ENCODE measurements at regions not wholly inside any gene's neighbourhood (a gene's known extent, or its start where the extent isn't known, plus 50 kb on each side); places are given as distances from the start of the nearest gene placed in this dataset.

- Histone ChIP-seq H3K9me3 (ENCODE audit: control insufficient read depth, low read length) (no peaks in the 10 kb centered on the region), H3K27ac (ENCODE audit: insufficient read depth, low read length, poor library complexity, severe bottlenecking) (no peak overlapping the region), H3K4me3 (ENCODE audit: insufficient read depth, low read depth, low read length, poor library complexity, severe bottlenecking) (no peak overlapping the region), H3K4me1 (ENCODE audit: control insufficient read depth, insufficient read depth, low read length, poor library complexity, severe bottlenecking) (no peaks in the 10 kb centered on the region), H3K36me3 (ENCODE audit: control insufficient read depth, insufficient read depth, low read length) (no peaks in the 10 kb centered on the region), H3K27me3 (replicated peaks; ENCODE audit: control insufficient read depth, insufficient read depth, low read length, poor library complexity, severe bottlenecking) (peaks cover 3% of the 10 kb centered on the region)
- no peak for DNase-seq
Measured at GRCh38 chr22:48950151-48950915, 877.3 kb downstream of the BRD1 start.

- no peaks in the 10 kb centered on the region for H3K4me1 ChIP-seq (ENCODE audit: control insufficient read depth, insufficient read depth, low read length, poor library complexity, severe bottlenecking)
- H3K9me3 ChIP-seq (ENCODE audit: control insufficient read depth, low read length): no peaks in the 10 kb centered on the region
- H3K27me3 ChIP-seq (replicated peaks; ENCODE audit: control insufficient read depth, insufficient read depth, low read length, poor library complexity, severe bottlenecking): peaks cover 3% of the 10 kb centered on the region
- DNase-seq: no peak
- no peak overlapping the region for H3K27ac ChIP-seq (ENCODE audit: insufficient read depth, low read length, poor library complexity, severe bottlenecking)
- no peak overlapping the region for H3K4me3 ChIP-seq (ENCODE audit: insufficient read depth, low read depth, low read length, poor library complexity, severe bottlenecking)
- no peaks in the 10 kb centered on the region for H3K36me3 ChIP-seq (ENCODE audit: control insufficient read depth, insufficient read depth, low read length)
Measured at GRCh38 chr22:48949375-48950149, 878.1 kb downstream of the BRD1 start.

GRCh38 chr22:48948575-48949170 is 879.0 kb downstream of the BRD1 start:
- Histone ChIP-seq H3K4me3 (ENCODE audit: insufficient read depth, low read depth, low read length, poor library complexity, severe bottlenecking) (no peak overlapping the region), H3K27me3 (replicated peaks; ENCODE audit: control insufficient read depth, insufficient read depth, low read length, poor library complexity, severe bottlenecking) (peaks cover 3% of the 10 kb centered on the region), H3K4me1 (ENCODE audit: control insufficient read depth, insufficient read depth, low read length, poor library complexity, severe bottlenecking) (no peaks in the 10 kb centered on the region), H3K27ac (ENCODE audit: insufficient read depth, low read length, poor library complexity, severe bottlenecking) (no peak overlapping the region), H3K9me3 (ENCODE audit: control insufficient read depth, low read length) (no peaks in the 10 kb centered on the region), H3K36me3 (ENCODE audit: control insufficient read depth, insufficient read depth, low read length) (no peaks in the 10 kb centered on the region)
- no peak for DNase-seq

- DNase-seq: no peak
- H3K4me1 ChIP-seq (ENCODE audit: control insufficient read depth, insufficient read depth, low read length, poor library complexity, severe bottlenecking): no peaks in the 10 kb centered on the region
- H3K4me3 ChIP-seq (ENCODE audit: insufficient read depth, low read depth, low read length, poor library complexity, severe bottlenecking): no peak overlapping the region
- no peak overlapping the region for H3K27ac ChIP-seq (ENCODE audit: insufficient read depth, low read length, poor library complexity, severe bottlenecking)
- peaks cover 3% of the 10 kb centered on the region for H3K27me3 ChIP-seq (replicated peaks; ENCODE audit: control insufficient read depth, insufficient read depth, low read length, poor library complexity, severe bottlenecking)
- no peaks in the 10 kb centered on the region for H3K9me3 ChIP-seq (ENCODE audit: control insufficient read depth, low read length)
- H3K36me3 ChIP-seq (ENCODE audit: control insufficient read depth, insufficient read depth, low read length): no peaks in the 10 kb centered on the region
Measured at GRCh38 chr22:48947636-48948035, 880.0 kb downstream of the BRD1 start.

- no peaks in the 10 kb centered on the region for H3K9me3 ChIP-seq (ENCODE audit: control insufficient read depth, low read length)
Measured at GRCh38 chr22:48945621-48946458, 881.8 kb downstream of the BRD1 start.

GRCh38 chr22:48944751-48945620 is 882.7 kb downstream of the BRD1 start:
- no peak overlapping the region for H3K27ac ChIP-seq (ENCODE audit: insufficient read depth, low read length, poor library complexity, severe bottlenecking)
- no peaks in the 10 kb centered on the region for H3K27me3 ChIP-seq (replicated peaks; ENCODE audit: control insufficient read depth, insufficient read depth, low read length, poor library complexity, severe bottlenecking)
- no peak overlapping the region for H3K4me3 ChIP-seq (ENCODE audit: insufficient read depth, low read depth, low read length, poor library complexity, severe bottlenecking)
- no peak for DNase-seq
- no peaks in the 10 kb centered on the region for H3K36me3 ChIP-seq (ENCODE audit: control insufficient read depth, insufficient read depth, low read length)
- H3K9me3 ChIP-seq (ENCODE audit: control insufficient read depth, low read length): no peaks in the 10 kb centered on the region
- H3K4me1 ChIP-seq (ENCODE audit: control insufficient read depth, insufficient read depth, low read length, poor library complexity, severe bottlenecking): no peaks in the 10 kb centered on the region

More at GRCh38 chr22:48945621-48946458, 881.8 kb downstream of the BRD1 start:
- no peak overlapping the region for H3K27ac ChIP-seq (ENCODE audit: insufficient read depth, low read length, poor library complexity, severe bottlenecking)
- no peaks in the 10 kb centered on the region for H3K4me1 ChIP-seq (ENCODE audit: control insufficient read depth, insufficient read depth, low read length, poor library complexity, severe bottlenecking)
- H3K36me3 ChIP-seq (ENCODE audit: control insufficient read depth, insufficient read depth, low read length): no peaks in the 10 kb centered on the region
- DNase-seq: no peak
- H3K27me3 ChIP-seq (replicated peaks; ENCODE audit: control insufficient read depth, insufficient read depth, low read length, poor library complexity, severe bottlenecking): peaks cover 3% of the 10 kb centered on the region
- H3K4me3 ChIP-seq (ENCODE audit: insufficient read depth, low read depth, low read length, poor library complexity, severe bottlenecking): no peak overlapping the region

GRCh38 chr22:48944433-48944750 is 883.3 kb downstream of the BRD1 start:
- Histone ChIP-seq H3K27me3 (replicated peaks; ENCODE audit: control insufficient read depth, insufficient read depth, low read length, poor library complexity, severe bottlenecking) (no peaks in the 10 kb centered on the region), H3K36me3 (ENCODE audit: control insufficient read depth, insufficient read depth, low read length) (no peaks in the 10 kb centered on the region), H3K4me1 (ENCODE audit: control insufficient read depth, insufficient read depth, low read length, poor library complexity, severe bottlenecking) (no peaks in the 10 kb centered on the region), H3K4me3 (ENCODE audit: insufficient read depth, low read depth, low read length, poor library complexity, severe bottlenecking) (no peak overlapping the region), H3K9me3 (ENCODE audit: control insufficient read depth, low read length) (no peaks in the 10 kb centered on the region), H3K27ac (ENCODE audit: insufficient read depth, low read length, poor library complexity, severe bottlenecking) (no peak overlapping the region)
- DNase-seq: no peak

- H3K9me3 ChIP-seq (ENCODE audit: control insufficient read depth, low read length): no peaks in the 10 kb centered on the region
- H3K4me1 ChIP-seq (ENCODE audit: control insufficient read depth, insufficient read depth, low read length, poor library complexity, severe bottlenecking): no peaks in the 10 kb centered on the region
- no peaks in the 10 kb centered on the region for H3K27me3 ChIP-seq (replicated peaks; ENCODE audit: control insufficient read depth, insufficient read depth, low read length, poor library complexity, severe bottlenecking)
- no peak overlapping the region for H3K4me3 ChIP-seq (ENCODE audit: insufficient read depth, low read depth, low read length, poor library complexity, severe bottlenecking)
- no peak overlapping the region for H3K27ac ChIP-seq (ENCODE audit: insufficient read depth, low read length, poor library complexity, severe bottlenecking)
- H3K36me3 ChIP-seq (ENCODE audit: control insufficient read depth, insufficient read depth, low read length): no peaks in the 10 kb centered on the region
- DNase-seq: no peak
Measured at GRCh38 chr22:48943567-48944432, 883.9 kb downstream of the BRD1 start.
